Myocyte (in vitro differentiated cells): ENCODE measurements at regions not wholly inside any gene's neighbourhood (a gene's known extent, or its start where the extent isn't known, plus 50 kb on each side); places are given as distances from the start of the nearest gene placed in this dataset.

Source experiments
- DNase-seq: peaks from one replicate; pipeline ENCODE4 v3.0.0-alpha.2; 2012; ENCODE audit warnings: low read depth

DNA sequence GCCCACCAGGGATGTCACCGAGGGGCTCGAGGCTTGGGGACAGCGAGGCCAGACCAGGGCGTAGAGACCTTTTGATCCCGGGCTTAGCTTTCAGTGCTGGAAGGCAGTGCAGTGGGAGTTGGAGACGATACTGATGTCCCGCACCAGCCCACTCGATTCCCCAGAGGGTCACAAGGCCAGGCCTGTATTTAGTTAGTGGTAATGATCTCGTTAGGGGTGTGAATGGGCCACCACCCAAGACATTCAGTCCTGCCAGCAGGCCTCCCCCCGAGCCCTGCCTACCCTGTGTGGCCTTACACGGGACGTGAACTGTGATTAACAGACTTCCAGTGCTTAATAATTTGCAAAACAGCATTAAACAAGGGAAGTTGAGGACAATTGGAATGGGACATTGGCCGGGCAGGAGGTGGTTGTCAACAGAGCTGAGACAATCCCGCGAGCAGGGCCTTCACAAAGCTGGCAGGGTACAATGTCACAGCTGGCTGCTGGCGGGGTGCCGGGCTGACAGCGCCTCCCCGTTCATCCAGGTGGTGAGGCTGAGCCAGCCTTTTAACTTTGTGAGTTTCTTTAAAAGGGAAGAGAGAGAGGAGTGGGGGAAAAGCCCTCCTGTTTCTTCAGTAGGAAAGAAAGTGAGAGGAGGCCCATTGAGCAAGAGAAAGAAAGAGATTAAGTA lies 175.3 kb upstream of the RALGAPA2 start:
- DNase-seq = no peak

DNA sequence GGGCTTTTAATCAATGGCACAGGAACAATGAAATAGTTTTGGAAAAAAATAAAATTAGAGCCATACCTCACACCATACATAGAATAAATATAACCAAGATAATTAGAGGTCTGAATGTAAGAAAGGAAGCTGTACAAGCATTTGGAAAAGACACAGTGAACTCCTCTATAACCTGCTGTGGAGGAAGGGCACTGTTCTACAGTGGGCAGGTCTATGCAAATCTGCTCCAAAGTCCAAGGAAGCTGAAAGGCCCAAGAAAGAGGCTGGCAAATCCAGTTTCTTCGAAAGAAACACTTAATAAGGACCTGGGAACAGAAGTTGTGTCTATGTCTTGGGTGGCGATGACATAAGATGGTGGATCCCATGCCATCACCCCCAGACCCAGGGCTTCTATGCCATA lies 169.4 kb upstream of the RALGAPA2 start:
- no peak for DNase-seq

DNA sequence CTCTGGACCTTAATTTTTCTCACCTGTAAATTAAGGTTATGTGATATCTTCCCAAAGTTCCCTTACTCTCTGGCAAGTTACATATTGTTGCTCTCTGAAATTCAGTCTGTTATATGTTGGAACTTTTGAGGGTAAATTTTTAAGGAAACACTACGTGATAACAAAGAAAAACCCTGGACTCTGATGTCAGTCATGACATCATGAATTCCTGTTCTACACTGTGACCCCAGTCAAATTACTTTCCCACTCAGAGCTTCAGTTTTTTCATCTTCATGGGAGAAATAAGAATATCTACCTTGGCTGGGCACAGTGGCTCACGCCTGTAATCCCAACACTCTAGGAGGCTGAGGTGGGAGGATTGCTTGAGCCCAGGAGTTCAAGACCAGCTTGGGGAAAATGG lies 164.6 kb upstream of the RALGAPA2 start:
- DNase-seq = no peak

DNA sequence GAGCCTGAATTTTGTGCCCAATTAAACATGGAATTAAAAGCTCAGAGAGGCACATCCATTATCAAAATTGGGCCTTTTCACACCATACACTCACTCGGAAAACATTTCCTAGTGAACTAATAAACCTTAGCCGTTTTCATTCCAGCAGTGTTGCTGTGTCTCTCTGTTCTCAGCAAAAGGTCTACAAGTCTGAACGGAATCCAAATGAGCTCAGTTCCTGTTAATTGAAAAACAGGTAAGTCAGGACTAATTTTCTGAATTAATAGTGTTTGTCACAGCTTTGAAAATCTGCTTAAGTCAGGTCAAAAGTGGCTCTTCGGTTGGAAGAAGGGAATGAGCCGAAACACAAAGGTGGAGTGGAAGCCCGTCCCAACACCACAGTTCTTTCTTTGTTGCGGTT lies 163.3 kb upstream of the RALGAPA2 start:
- no peak for DNase-seq

DNA sequence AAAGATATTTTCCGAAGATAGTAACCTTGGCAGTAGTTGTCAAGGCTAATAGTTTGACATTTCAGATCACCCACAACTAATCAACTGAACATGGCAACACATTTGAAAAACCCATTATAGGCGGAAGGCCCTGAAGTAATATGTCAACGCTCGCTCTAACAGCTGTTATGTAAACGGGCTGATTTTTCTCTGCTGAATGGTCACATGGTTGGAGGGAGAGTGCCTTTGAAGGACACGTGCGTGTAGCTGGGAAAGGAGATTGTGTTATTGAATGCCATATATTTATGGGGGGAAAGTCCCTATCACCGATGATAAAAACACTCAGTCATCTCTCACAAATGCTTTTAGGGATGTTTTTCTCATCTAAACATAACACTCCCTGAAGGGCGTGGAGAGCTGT lies 160.0 kb upstream of the RALGAPA2 start:
- no peak for DNase-seq

DNA sequence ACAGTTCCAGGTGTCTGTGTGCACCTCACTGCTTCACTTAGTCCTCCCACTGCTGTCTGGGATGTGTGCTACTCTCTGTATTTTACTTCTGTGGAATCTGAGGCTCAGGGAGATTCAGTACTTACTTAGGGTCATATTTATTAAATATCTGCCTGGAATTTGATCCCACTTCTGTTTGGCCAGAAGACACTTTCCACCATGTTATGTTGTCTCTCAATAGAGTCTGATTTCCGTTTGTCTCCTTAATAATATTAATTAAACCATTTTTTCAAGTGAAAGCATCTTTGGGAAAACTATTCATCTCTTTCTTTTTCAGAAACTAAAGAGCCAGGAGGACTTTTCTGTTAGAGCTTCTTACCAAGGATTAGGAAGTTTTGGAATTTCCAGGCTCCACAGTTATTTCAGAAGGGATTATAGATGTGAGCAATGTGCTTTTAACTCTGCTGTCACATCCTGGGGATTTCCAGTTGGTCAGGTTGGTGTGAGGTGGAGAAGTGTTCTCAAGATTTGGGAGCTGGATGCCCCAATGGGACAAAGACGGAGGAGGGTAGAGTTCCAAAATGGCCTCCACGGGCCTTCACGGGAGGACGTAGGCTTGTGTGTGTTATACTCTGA lies 156.8 kb upstream of the RALGAPA2 start:
- DNase-seq = no peak

DNA sequence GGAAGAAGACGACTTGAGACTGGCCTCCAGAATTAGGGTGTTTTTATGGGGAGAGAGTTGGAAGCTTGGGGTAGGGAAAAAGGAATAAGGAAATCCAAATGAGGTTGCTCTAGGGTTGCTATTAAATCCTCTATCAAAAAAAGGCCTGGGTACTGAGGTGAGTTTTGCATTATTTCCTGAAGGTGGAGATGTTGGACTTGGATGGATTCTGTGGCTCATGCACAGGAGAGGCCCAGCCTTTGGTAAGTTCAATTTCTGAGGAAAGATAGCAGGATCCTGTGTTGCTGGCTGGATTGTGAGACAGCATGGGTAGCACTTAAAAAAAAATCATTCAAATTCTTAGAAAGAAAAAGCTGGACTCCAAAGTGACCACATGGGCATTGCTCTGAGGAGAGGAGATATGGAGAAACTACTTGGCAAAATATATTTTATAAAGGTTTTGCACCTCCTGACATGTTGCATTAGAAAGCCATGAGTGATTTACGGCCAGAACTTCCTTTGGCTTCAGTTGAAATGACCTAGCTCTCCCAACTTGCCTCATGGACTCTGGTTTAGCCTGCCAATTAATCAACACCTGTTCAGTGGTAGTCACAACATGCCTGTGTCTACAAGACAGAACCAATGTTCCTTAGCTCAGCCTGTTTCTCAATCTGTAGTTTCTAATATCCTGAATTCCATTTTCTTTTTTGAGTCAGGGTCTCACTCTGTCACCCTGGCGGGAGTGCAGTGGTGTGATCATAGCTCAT lies 152.1 kb upstream of the RALGAPA2 start:
- DNase-seq = peak; percentile 25

DNA sequence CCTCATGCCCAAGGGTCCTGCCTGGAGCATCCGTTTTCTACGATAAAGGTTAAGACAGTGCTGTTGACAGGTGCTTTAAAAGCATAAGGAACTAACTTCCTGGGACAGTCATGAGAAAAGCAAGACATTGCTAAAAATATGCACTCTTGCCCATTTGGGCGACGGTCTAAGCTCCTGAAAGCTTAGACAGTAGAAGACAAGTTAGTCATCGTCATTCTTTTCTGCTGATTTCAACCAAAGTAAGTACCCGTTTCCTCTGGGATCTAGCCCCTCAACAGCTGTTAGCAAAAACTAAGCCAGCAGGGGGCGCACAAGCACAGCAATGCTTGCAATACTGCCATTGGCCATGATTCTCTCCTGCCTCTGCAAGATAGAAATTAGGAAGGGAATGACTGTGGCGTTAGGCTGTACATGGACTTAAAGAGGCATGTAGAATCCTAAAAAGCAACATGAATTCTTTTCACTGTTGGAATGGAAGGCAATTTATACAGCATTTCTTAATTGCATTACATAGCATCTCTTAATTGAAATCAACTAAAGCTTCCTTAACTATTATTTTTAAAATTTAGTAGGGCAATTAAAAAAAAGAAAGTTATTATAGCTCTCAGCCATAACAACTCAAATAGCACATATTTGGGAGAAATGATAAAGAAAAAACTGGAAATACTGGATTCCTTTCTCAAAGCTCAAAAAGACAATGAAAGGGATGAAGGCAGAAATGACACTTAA lies 147.8 kb upstream of the RALGAPA2 start:
- peak; percentile 88 for DNase-seq

DNA sequence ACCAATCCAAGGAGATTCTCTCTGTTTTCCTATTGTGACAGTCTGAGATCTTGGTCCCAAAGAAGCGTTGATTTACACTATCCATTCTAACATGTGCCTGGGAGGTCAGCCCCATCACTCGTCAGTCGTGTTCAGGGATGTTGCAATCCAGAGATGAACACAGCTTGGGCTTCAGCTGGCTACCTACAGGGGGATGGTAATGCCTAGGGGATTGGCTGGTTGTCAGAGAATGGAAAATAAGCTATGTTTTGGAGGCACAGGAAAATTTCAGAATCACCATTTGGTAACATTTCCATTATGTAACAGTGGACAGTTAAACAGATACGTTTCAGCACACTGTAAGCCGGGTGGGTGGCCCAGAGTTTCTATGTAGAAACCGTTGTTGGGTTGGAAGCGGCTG lies 147.1 kb upstream of the RALGAPA2 start:
- no peak for DNase-seq

DNA sequence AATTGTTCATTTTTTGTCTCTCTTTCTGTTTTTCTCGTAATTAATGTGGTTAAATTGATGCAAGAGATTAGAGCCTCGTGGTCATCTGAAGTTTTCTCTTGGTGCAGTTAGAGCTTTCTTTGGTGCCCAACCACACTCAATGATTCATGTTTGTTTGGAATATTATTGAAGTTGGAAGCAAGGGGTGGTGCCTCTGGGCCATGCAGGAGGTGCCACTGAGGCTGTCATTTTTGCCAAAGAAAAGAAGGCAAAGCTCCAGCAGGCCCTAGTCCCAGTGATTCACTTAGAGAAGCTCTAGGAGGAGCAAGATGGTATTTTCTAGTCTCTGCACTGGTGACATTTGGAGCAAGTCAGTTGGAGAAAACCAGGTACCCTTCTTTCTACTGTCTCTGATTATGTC lies 144.5 kb upstream of the RALGAPA2 start:
- no peak for DNase-seq

DNA sequence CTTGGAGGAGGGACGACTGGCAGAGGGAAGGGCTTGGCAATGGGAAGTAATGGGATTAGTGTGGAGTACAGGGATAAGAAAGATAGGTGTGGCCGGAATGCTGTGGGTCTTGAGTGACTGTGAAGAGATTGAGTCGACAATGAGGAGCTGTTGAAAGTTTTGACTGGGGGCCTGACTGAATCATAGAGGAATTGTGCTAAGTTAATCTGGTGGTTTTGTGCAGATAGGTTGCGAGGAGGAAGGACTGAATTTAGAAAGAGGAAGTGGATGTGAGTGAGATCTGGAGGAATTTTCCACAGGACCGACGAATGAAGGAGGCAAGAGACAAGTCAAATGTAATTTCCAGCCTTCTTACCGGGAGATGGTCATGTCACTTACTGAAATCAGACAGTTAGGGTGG lies 143.9 kb upstream of the RALGAPA2 start:
- DNase-seq = no peak

DNA sequence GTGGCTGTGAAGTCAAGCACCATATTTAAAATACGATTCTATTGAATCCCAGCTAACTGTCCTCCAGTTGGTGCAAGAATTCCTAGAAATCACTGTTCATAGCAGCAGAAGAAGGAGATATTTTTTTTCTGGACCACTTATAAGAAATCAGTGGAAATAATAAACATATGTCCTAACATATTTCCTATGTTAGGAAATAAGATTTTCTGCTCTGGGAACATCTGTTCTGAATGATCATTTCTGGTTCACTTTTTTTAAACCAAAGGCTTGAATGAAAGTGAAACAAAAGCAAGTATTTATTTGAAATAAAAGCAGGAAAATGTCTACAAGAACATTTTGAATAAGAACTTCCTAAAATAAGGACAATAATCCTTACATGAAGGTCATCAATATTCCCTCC lies 138.9 kb upstream of the RALGAPA2 start:
- no peak for DNase-seq

DNA sequence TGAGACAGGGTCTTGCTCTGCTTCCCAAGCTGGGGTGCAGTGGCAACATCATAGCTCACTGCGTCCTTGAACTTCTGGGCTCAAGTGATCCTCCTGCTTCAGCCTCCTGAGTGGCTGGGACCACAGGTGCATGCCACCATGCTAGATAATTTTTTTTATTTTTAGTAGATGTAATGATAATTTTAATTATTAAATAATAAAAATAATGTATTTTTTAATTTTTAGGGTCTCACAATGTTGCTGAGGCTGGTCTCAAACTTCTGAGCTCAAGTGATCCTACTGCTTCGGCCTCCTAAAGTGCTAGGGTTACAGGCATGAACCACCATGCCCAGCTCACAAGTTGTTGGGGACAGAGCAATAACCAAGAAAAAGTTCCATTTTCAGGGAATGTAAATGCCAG lies 138.0 kb upstream of the RALGAPA2 start:
- DNase-seq = no peak

DNA sequence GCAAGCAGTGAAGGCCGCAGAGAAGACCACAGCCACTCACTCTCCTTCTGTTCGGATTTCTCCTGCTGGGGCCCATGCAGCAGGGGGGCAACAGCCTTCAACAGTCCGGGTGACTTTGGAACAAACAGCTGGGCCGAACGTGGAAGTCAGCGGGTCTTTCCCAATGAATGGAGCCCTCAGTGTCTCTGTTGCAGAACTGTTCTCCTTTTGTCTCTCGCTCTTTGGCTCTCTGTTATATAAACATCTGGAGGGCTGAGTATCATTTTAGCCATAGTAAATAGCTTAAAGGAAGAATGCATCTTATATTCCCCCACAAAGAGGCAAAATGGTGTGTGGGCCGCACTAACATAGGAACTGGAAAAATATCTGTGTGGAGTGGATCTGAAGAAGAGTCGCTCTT lies 136.7 kb upstream of the RALGAPA2 start:
- no peak for DNase-seq

DNA sequence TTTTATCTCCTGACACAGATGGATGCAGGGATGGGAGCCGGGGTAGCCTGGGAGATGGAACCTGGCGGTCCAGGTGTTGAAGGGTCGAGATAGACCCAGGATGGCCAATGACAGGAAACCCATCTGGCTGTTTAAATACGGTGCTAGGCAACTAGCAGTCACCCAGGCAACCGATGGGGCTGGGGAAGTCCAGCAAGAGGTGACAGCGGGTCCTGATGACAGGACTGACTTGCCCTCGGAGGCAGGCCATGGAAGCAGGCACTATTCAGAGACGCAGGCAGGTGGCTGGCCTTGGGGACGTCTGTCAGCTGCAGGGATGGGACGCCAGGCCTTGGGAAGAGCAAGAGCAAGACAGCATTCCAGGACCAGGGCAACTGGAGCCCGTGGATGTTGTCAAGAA lies 135.4 kb upstream of the RALGAPA2 start:
- no peak for DNase-seq

DNA sequence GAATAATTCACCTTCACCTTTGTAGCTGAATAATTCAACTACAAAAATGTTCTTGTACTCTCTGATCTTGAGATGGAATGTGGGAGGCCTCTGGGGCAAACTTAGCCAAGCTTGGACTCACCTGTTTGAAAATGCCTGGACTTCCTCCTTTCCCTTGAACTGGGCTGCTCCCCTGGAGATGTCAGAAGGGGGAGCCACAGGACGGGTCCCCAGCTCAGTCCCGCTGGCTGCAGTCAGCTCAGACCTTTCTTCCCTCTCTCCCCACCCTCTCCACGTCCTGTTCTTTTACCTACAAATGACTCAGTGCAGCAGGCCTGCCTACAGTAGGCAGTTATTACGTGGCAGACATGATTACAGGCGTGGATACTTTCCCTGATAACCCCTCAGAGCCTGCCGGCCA lies 131.5 kb upstream of the RALGAPA2 start:
- no peak for DNase-seq

DNA sequence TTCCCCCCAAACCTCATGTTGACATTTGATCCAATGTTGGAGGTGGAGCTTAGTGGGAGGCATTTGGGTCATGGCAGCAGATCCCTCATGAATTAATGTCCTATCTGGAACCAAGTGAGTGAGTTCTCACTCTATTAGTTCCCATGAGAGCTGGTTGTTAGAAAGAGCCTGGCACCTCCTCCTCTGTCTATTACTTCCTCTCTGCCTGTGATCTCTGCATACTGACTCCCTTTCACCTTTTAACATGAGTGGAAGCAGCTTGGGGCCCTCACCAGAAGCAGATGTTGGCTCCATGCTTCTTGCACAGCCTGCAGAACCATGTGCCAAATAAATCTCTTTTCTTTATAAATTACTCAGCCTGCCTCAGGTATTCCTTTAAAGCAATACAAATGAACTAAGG lies 127.3 kb upstream of the RALGAPA2 start:
- no peak for DNase-seq

DNA sequence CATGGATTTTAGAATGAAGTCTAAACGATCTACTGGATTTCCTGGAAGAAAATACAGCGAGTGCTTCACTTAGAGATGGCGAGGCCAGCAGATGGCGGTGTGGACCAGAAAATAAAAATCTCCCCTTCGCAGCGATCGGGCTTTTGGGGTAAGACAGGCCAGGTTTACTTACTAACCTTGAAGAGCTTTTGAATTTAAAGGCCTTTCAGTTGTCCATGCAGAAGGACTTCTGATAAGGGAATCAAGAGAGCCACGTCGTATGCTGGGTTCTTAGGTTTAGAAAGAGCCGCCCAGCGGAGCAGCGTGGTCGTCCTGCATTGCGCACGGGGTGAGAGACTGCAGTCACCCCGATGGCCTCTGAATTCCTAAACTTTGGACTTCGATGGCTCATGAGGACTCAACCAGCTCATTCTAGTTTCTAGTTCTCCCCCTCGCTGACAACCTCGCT lies 125.2 kb upstream of the RALGAPA2 start:
- DNase-seq = peak; percentile 42

DNA sequence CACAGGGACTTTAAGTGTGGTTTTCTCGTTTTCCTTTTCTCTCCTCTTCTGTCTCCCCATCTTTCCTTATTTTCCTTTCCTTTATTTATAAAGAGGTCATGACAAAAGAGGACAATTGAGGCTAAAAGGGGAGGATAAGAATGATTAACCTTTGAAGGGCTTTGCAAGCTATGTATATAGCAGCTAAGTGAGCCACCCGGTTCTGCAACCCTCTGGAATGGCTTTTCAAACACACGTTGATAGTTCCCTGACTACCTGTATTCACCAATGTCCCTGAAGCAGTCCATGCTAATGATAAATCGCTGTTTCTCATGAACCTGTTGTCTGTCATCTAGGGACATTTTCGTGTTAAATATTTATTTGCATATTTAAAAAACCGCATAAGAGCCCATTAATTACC lies 124.4 kb upstream of the RALGAPA2 start:
- no peak for DNase-seq

DNA sequence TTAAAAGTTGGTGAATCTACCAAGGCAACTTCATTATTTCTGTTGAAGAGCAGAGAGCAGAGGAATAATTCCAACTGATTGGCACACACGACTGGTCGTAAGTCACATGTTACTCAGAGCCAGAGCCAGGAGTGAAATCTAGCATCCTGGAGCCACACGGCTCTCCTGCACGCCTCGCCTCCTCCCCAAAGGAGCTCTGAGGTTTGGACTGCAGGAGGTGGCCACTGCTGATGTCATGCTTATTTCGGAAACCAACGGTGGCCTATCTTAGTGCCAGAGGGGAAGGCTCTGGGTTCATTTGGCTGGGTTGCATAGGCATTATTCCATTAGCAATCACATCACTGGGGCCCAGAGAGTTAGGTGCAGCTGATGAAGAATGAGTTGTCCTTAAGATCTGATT lies 123.5 kb upstream of the RALGAPA2 start:
- no peak for DNase-seq

DNA sequence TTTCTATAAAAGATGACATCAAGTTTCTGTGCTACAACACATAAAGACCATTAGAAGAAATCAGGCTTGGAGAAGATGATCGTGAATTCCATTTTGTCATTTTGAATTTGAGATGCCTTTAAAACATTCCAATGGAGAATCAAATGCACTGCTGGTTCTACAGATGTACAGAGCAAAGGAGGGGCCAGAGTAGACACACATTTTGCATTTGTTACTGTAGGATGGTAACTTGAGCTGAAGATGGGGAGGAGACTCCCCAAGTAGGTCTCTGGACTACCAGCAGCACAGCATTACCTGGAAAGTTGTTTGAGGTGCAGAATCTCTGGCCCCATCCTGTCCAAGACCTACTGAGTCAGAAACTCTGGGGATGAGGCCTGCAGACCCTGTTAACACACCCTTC lies 121.6 kb upstream of the RALGAPA2 start:
- DNase-seq = no peak

DNA sequence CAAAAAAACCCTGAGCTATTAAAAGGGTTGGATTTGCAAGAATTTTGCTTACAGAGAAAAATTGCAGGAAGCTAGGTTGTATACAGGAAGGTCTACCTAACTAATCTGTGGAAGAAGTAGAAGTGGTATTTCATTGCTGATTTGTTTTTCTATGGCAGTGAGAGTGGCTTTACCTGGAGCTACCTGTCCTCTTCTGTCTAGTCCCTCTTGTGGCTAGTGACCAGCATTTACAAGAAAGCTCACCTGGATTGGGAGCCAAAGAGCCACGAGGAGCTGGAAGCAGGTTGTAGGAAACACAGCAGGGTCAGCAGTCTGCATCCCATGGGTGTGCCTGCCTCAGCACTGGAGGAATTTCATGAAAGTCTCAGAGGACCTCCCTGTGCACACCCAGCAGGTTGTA lies 120.3 kb upstream of the RALGAPA2 start:
- no peak for DNase-seq
